Endothelial cell of umbilical vein (primary cell): ENCODE measurements at regions not wholly inside any gene's neighbourhood (a gene's known extent, or its start where the extent isn't known, plus 50 kb on each side); places are given as distances from the start of the nearest gene placed in this dataset.

Experiments
- BruUV-seq: library from RNA; stranded (reverse); fragments of 400-500 nt; replicated peaks from 2 replicates; lab custom pipeline; 2021; lab: Mats Ljungman, UMichigan
- CTCF ChIA-PET: fragments of 300-600, 350-600 bp; sonication (Branson Sonifier 250); formaldehyde crosslinking; loops from one replicate; lab custom pipeline; 2021; ENCODE audit warnings: antibody characterized with exemption, inconsistent platforms; lab: Charles Lee
- POLR2A ChIA-PET: fragments of 300-600, 350-600 bp; sonication (Branson Sonifier 250); formaldehyde crosslinking; loops from one replicate; lab custom pipeline; 2021; ENCODE audit warnings: antibody characterized with exemption, inconsistent platforms; lab: Charles Lee
- DNase-seq: peaks from one replicate; pipeline ENCODE4 v3.0.0-alpha.2; 2011; ENCODE audit warnings: low read depth, low spot score
- FAIRE-seq: peaks from 2 replicates; lab custom pipeline; 2011; peaks lifted over from hg19 to GRCh38; lab: Jason Lieb, UNC
- H2AFZ ChIP-seq: 2 replicates; pipeline ENCODE4 v1.6.0; 2012; ENCODE audit warnings: low read depth, low read length, control low read depth, inconsistent platforms
- H3K27ac ChIP-seq: 2 replicates; pipeline ENCODE4 v1.5.1; 2011; ENCODE audit warnings: low read depth, mild to moderate bottlenecking, control low read depth, low read length, moderate library complexity; ENCODE audit not compliant: insufficient read depth
- H3K27me3 ChIP-seq, 2 experiments: 2 replicates each; pipeline versions ENCODE4 v1.6.0 to v1.6.1; 2011; ENCODE audit warnings: low read length in 2 of 2, mixed read lengths in 1 of 2; ENCODE audit not compliant: control insufficient read depth in 2 of 2, insufficient read depth in 2 of 2
- H3K36me3 ChIP-seq, 2 experiments: 2 replicates in 1 of 2; 3 replicates in 1 of 2; pipeline ENCODE4 v1.5.1; 2011; ENCODE audit warnings: low read length in 2 of 2, mild to moderate bottlenecking in 1 of 2, moderate library complexity in 1 of 2; ENCODE audit not compliant: control insufficient read depth in 2 of 2, insufficient read depth in 2 of 2; ENCODE audit errors: extremely low read depth in 1 of 2
- H3K4me1 ChIP-seq: 3 replicates; pipeline ENCODE4 v1.5.1; 2011; ENCODE audit warnings: mild to moderate bottlenecking, low read length; ENCODE audit not compliant: control insufficient read depth, insufficient read depth; ENCODE audit errors: extremely low read depth
- H3K4me2 ChIP-seq: 2 replicates; pipeline ENCODE4 v1.6.1; 2011; ENCODE audit warnings: low read length, control low read depth, mixed read lengths; ENCODE audit not compliant: insufficient read depth
- H3K4me3 ChIP-seq, 3 experiments: fragments of 200-600 bp in 1 of 3; sonication (generic), shearing (Covaris generic) in 1 of 3; replicated peaks in 1 of 3; 2 replicates each; pipeline ENCODE4 v1.5.1; 2011 to 2016; ENCODE audit warnings: control low read depth in 3 of 3, low read length in 3 of 3, mild to moderate bottlenecking in 2 of 3, inconsistent platforms in 1 of 3, low read depth in 1 of 3, moderate library complexity in 1 of 3; ENCODE audit not compliant: insufficient read depth in 1 of 3
- H3K79me2 ChIP-seq: 2 replicates; pipeline ENCODE4 v1.6.0; 2012; ENCODE audit warnings: low read length, inconsistent platforms; ENCODE audit not compliant: control insufficient read depth, insufficient read depth
- H3K9ac ChIP-seq: replicated peaks from 2 replicates; pipeline ENCODE3; 2011; ENCODE audit warnings: low read length, control low read depth; ENCODE audit not compliant: insufficient read depth; ENCODE audit errors: extremely low read depth
- H3K9me1 ChIP-seq: replicated peaks from 3 replicates; pipeline ENCODE4 v1.6.0; 2011; ENCODE audit warnings: mild to moderate bottlenecking, low read length; ENCODE audit not compliant: control insufficient read depth, insufficient read depth; ENCODE audit errors: extremely low read depth
- H3K9me3 ChIP-seq: replicated peaks from 2 replicates; pipeline ENCODE4 v1.5.1; 2012; ENCODE audit warnings: low read length, inconsistent platforms; ENCODE audit not compliant: control insufficient read depth, insufficient read depth
- H4K20me1 ChIP-seq: replicated peaks from 2 replicates; pipeline ENCODE3; 2011; ENCODE audit warnings: mild to moderate bottlenecking, low read length; ENCODE audit not compliant: control insufficient read depth, insufficient read depth; ENCODE audit errors: extremely low read depth
- EZH2 ChIP-seq: IDR thresholded peaks from 2 replicates; pipeline ENCODE4 v1.6.1; 2012; ENCODE audit warnings: borderline replicate concordance, low read depth, mild to moderate bottlenecking, moderate library complexity, low read length, inconsistent platforms; ENCODE audit not compliant: severe bottlenecking
- FOS ChIP-seq: IDR thresholded peaks from 2 replicates; pipeline ENCODE4 v1.6.1; 2011; ENCODE audit warnings: mild to moderate bottlenecking, low read length, moderate library complexity, borderline replicate concordance; ENCODE audit not compliant: insufficient read depth
- GATA2 ChIP-seq: IDR thresholded peaks from 2 replicates; pipeline ENCODE4 v1.7.0; 2011; ENCODE audit warnings: low read depth, mild to moderate bottlenecking, moderate library complexity, mixed read lengths, low read length; ENCODE audit not compliant: insufficient read length, insufficient read depth
- JUN ChIP-seq: IDR thresholded peaks from 2 replicates; pipeline ENCODE4 v1.6.1; 2011; ENCODE audit warnings: borderline replicate concordance, low read depth; ENCODE audit not compliant: insufficient read length, insufficient read depth
- MYC ChIP-seq: IDR thresholded peaks from one replicate; pipeline ENCODE4 v1.6.1; 2011; ENCODE audit warnings: mild to moderate bottlenecking, low read depth, low read length
- POLR2A ChIP-seq: IDR thresholded peaks from 2 replicates; pipeline ENCODE4 v1.6.1; 2012; ENCODE audit warnings: low read depth, mild to moderate bottlenecking, control low read depth, low read length
- POLR2AphosphoS5 ChIP-seq: IDR thresholded peaks from 2 replicates; pipeline ENCODE4 v1.6.1; 2012; ENCODE audit warnings: low read depth, mild to moderate bottlenecking, control low read depth, low read length, moderate library complexity; ENCODE audit not compliant: insufficient read depth
- dilution Hi-C: fragments of 300-500 bp; cut with MboI; formaldehyde crosslinking; loops from one replicate; pipeline ENCODE4 v1.15.0; 2019; ENCODE audit warnings: low sequenced_read_pairs; ENCODE audit not compliant: extremely low pct_ligation_motif_present
- intact Hi-C: fragments of 100-400 bp; cut with micrococcal nuclease; formaldehyde crosslinking; loops from one replicate; pipeline ENCODE4 v1.10.0; 2022
- TF ChIP-seq, protein P1 (sequence below), 2 donors: IDR thresholded peaks; 1 replicate in 1 of 2; 2 replicates in 1 of 2; pipeline ENCODE4 v1.5.1; 2011; ENCODE audit warnings: low read length in 2 of 2, mild to moderate bottlenecking in 2 of 2, moderate library complexity in 2 of 2, control low read depth in 1 of 2, inconsistent platforms in 1 of 2, low read depth in 1 of 2; ENCODE audit not compliant: insufficient read depth in 1 of 2; ENCODE audit errors: extremely low read depth in 1 of 2
- TF ChIP-seq, protein P2 (sequence below): IDR thresholded peaks from 2 replicates; pipeline ENCODE4 v1.6.1; 2011; ENCODE audit not compliant: insufficient read depth, insufficient read length

DNA sequence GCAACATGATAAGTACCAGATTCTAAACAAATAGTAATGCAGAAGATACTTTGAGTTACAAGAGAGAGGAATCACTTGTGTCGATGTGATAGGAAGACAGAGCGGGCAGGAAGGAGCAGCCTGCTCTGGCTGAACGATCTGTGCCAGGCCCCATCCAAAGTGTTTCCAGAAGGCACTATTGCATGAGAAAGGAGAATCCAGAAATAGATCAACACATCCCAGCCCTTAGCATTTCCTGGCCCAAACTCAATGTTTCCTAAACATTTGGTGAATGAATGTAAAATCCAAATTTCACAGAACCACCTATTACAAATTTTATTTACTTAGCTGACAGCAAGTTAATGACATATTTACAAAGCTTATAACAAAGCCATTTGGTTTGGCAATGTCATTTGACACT, 257.2 kb downstream of the TXNL1 start:
- no TSS peak for BruUV-seq
- CTCF ChIA-PET: no interaction called here
- H3K4me2 ChIP-seq: no peak overlapping the region

More for the DNA sequence above, 257.2 kb downstream of the TXNL1 start:
- Histone ChIP-seq H3K36me3 (no peaks in the 10 kb centered on the region), H3K27me3 (peaks cover 0 to 1% of the 10 kb centered on the region in 2 experiments), H3K4me3 (no peak overlapping the region), H4K20me1 (no peaks in the 10 kb centered on the region), H3K9ac (no peak overlapping the region), H3K27ac (no peak overlapping the region), H3K4me1 (no peaks in the 10 kb centered on the region), H3K9me1 (no peaks in the 10 kb centered on the region), H3K79me2 (no peaks in the 10 kb centered on the region), H3K9me3 (no peaks in the 10 kb centered on the region), H2AFZ (no peak overlapping the region)
- FAIRE-seq: no peak
- dilution Hi-C loops: no loop called here
- DNase-seq: no peak
- no peak for TF ChIP-seq MYC
- no peak for TF ChIP-seq EZH2
- no peak for TF ChIP-seq GATA2
- TF ChIP-seq, protein P1, sequence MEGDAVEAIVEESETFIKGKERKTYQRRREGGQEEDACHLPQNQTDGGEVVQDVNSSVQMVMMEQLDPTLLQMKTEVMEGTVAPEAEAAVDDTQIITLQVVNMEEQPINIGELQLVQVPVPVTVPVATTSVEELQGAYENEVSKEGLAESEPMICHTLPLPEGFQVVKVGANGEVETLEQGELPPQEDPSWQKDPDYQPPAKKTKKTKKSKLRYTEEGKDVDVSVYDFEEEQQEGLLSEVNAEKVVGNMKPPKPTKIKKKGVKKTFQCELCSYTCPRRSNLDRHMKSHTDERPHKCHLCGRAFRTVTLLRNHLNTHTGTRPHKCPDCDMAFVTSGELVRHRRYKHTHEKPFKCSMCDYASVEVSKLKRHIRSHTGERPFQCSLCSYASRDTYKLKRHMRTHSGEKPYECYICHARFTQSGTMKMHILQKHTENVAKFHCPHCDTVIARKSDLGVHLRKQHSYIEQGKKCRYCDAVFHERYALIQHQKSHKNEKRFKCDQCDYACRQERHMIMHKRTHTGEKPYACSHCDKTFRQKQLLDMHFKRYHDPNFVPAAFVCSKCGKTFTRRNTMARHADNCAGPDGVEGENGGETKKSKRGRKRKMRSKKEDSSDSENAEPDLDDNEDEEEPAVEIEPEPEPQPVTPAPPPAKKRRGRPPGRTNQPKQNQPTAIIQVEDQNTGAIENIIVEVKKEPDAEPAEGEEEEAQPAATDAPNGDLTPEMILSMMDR (IDR thresholded peaks at IDR 0.05; ENCODE audit: extremely low read depth in 1 of 2, insufficient read depth in 1 of 2, low read depth in 1 of 2, low read length in 2 of 2): no peak
- TF ChIP-seq JUN: no peak
- no peak for TF ChIP-seq POLR2A
- TF ChIP-seq, protein P2, sequence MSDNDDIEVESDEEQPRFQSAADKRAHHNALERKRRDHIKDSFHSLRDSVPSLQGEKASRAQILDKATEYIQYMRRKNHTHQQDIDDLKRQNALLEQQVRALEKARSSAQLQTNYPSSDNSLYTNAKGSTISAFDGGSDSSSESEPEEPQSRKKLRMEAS: no peak
- TF ChIP-seq POLR2AphosphoS5: no peak
- TF ChIP-seq FOS: no peak
- intact Hi-C loops: no loop called here
- POLR2A ChIA-PET: no interaction called here
